Gastroesophageal sphincter (tissue), 4 donors: ENCODE measurements at regions not wholly inside any gene's neighbourhood (a gene's known extent, or its start where the extent isn't known, plus 50 kb on each side); places are given as distances from the start of the nearest gene placed in this dataset.

Source experiments
- ATAC-seq: fragments of 150-250 bp; one replicate; pipeline ENCODE4 v1.9.1; 2016; ENCODE audit warnings: mild to moderate bottlenecking, moderate library complexity
- H3K27ac ChIP-seq, 4 donors: fragments of 200-600 bp; sonication (generic) in 3 of 4; 1 replicate in 3 of 4; 2 replicates in 1 of 4; pipeline ENCODE4 v1.5.1; 2016 to 2019
- H3K27me3 ChIP-seq: fragments of 200-600 bp; sonication (generic); one replicate; pipeline ENCODE4 v1.5.1; 2019
- H3K36me3 ChIP-seq, 2 donors: fragments of 200-600 bp; sonication (generic); one replicate each; pipeline ENCODE4 v1.5.1; 2019; ENCODE audit warnings: control low read depth in 1 of 2
- H3K4me1 ChIP-seq, 3 donors: fragments of 200-600 bp; sonication (generic); 1 replicate in 2 of 3; 2 replicates in 1 of 3; pipeline ENCODE4 v1.5.1; 2016 to 2019; ENCODE audit warnings: control low read depth in 2 of 3
- H3K4me3 ChIP-seq, 2 donors: fragments of 200-600 bp; sonication (generic); one replicate each; pipeline ENCODE4 v1.5.1; 2019; ENCODE audit warnings: mild to moderate bottlenecking in 1 of 2, moderate library complexity in 1 of 2
- H3K9me3 ChIP-seq, 3 donors: fragments of 200-600 bp; sonication (generic); one replicate each; pipeline ENCODE4 v1.5.1; 2017 to 2019; ENCODE audit warnings: control low read depth in 2 of 3
- EP300 ChIP-seq: sonication (generic); formaldehyde crosslinking; IDR thresholded peaks from one replicate; pipeline ENCODE4 v1.6.1; 2017; ENCODE audit warnings: antibody characterized with exemption, mild to moderate bottlenecking
- POLR2A ChIP-seq, 2 donors: fragments of 450-650 bp; IDR thresholded peaks; one replicate each; pipeline ENCODE4 v1.6.1; 2017; ENCODE audit warnings: antibody characterized with exemption in 2 of 2, mild to moderate bottlenecking in 2 of 2, moderate library complexity in 1 of 2
- POLR2AphosphoS5 ChIP-seq: sonication (generic); formaldehyde crosslinking; IDR thresholded peaks from one replicate; pipeline ENCODE4 v1.6.1; 2017; ENCODE audit warnings: antibody characterized with exemption
- WGBS, 2 donors: methylation state at CpG; one replicate each; pipeline ENCODE4 v1.1.5; 2018; ENCODE audit warnings: low coverage in 1 of 2; 5-methylcytosine and 5-hydroxymethylcytosine counted together
- TF ChIP-seq, protein P1 (sequence below), 4 experiments: fragments of 200-600 bp in 2 of 4; fragments of 450-650 bp in 2 of 4; sonication (generic) in 1 of 4; IDR thresholded peaks; one replicate each; pipeline ENCODE4 v1.5.1; 2017 to 2019; ENCODE audit warnings: antibody characterized with exemption in 4 of 4, mild to moderate bottlenecking in 2 of 4, moderate library complexity in 2 of 4

DNA sequence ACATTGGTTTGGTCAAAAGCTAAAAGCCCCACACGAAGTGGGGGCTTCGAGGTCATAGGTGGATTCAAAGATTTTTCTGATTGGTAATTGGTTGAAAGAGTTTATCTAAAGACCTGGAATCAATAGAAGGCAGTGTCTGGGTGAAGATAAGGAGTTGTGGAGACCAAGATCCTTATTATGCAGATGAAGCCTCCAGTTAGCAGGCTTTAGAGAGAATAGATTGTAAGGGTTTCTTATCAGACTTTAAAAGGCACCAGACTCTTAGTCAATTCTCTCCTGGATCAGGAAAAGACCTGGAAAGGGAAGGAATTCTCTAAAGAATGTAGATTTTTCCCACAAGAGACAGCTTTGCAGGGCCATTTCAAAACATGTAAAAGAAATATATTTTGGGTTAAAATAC, 260.2 kb downstream of the PHF14 start:
- no peak overlapping the region for H3K4me3 ChIP-seq
- no peaks in the 10 kb centered on the region for H3K27me3 ChIP-seq
- H3K4me1 ChIP-seq: peaks cover 0 to 36% (median 0%) of the 10 kb centered on the region in 3 donors
- no peak for TF ChIP-seq POLR2A (IDR thresholded peaks at IDR 0.05)
- TF ChIP-seq, protein P1, sequence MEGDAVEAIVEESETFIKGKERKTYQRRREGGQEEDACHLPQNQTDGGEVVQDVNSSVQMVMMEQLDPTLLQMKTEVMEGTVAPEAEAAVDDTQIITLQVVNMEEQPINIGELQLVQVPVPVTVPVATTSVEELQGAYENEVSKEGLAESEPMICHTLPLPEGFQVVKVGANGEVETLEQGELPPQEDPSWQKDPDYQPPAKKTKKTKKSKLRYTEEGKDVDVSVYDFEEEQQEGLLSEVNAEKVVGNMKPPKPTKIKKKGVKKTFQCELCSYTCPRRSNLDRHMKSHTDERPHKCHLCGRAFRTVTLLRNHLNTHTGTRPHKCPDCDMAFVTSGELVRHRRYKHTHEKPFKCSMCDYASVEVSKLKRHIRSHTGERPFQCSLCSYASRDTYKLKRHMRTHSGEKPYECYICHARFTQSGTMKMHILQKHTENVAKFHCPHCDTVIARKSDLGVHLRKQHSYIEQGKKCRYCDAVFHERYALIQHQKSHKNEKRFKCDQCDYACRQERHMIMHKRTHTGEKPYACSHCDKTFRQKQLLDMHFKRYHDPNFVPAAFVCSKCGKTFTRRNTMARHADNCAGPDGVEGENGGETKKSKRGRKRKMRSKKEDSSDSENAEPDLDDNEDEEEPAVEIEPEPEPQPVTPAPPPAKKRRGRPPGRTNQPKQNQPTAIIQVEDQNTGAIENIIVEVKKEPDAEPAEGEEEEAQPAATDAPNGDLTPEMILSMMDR (IDR thresholded peaks at IDR 0.05): no peak
- no peak for TF ChIP-seq POLR2AphosphoS5
- no peak for TF ChIP-seq EP300
- H3K9me3 ChIP-seq: no peaks in the 10 kb centered on the region
- 75 to 100% methylated on average over 2 of the region's 2 CpGs for WGBS, 2 donors
- no peak for ATAC-seq
- no peak overlapping the region for H3K27ac ChIP-seq
- H3K36me3 ChIP-seq: no peaks in the 10 kb centered on the region

- H3K27me3 ChIP-seq: no peaks in the 10 kb centered on the region
- no peak overlapping the region for H3K27ac ChIP-seq
- H3K9me3 ChIP-seq: no peaks in the 10 kb centered on the region
- no peaks in the 10 kb centered on the region for H3K36me3 ChIP-seq
- WGBS, 2 donors: 87 to 100% methylated on average over 2 to 8 of the region's 8 CpGs
- no peak overlapping the region for H3K4me3 ChIP-seq
- no peak for TF ChIP-seq POLR2AphosphoS5
- no peak for TF ChIP-seq POLR2A (IDR thresholded peaks at IDR 0.05)
- TF ChIP-seq, protein P1 (IDR thresholded peaks at IDR 0.05): no peak
- TF ChIP-seq EP300: no peak
- peaks cover 0 to 20% (median 0%) of the 10 kb centered on the region in 3 donors for H3K4me1 ChIP-seq
- ATAC-seq: no peak
Measured at GRCh38 chr7:11235491-11235890, 261.8 kb downstream of the PHF14 start.

GRCh38 chr7:11236680-11237079, 263.0 kb downstream of the PHF14 start:
- WGBS, 2 donors: 20 to 21% methylated on average over 3 of the region's 3 CpGs
- H3K36me3 ChIP-seq: no peaks in the 10 kb centered on the region

GRCh38 chr7:11237742-11238141, 264.1 kb downstream of the PHF14 start:
- Histone ChIP-seq H3K27ac (no peak overlapping the region), H3K27me3 (no peaks in the 10 kb centered on the region), H3K9me3 (no peaks in the 10 kb centered on the region), H3K36me3 (no peaks in the 10 kb centered on the region), H3K4me3 (peak overlapping the region in 1 of 2 donors; percentile 30), H3K4me1 (peaks cover 0 to 11% (median 0%) of the 10 kb centered on the region in 3 donors)
- TF ChIP-seq EP300 (no peak), POLR2A (IDR thresholded peaks at IDR 0.05) (no peak)
- 65% methylated on average over 2 of the region's 7 CpGs; no CpG with 5 or more reads in 1 of the 2 donors for WGBS, 2 donors
- no peak for ATAC-seq

More at GRCh38 chr7:11236680-11237079, 263.0 kb downstream of the PHF14 start:
- H3K4me3 ChIP-seq: no peak overlapping the region
- H3K9me3 ChIP-seq: no peaks in the 10 kb centered on the region
- H3K27me3 ChIP-seq: no peaks in the 10 kb centered on the region
- H3K27ac ChIP-seq: no peak overlapping the region
- no peak for ATAC-seq
- H3K4me1 ChIP-seq: peaks cover 0 to 11% (median 0%) of the 10 kb centered on the region in 3 donors
- TF ChIP-seq EP300: no peak
- no peak for TF ChIP-seq POLR2AphosphoS5
- TF ChIP-seq POLR2A (IDR thresholded peaks at IDR 0.05): no peak
- TF ChIP-seq, protein P1 (IDR thresholded peaks at IDR 0.05): no peak

DNA sequence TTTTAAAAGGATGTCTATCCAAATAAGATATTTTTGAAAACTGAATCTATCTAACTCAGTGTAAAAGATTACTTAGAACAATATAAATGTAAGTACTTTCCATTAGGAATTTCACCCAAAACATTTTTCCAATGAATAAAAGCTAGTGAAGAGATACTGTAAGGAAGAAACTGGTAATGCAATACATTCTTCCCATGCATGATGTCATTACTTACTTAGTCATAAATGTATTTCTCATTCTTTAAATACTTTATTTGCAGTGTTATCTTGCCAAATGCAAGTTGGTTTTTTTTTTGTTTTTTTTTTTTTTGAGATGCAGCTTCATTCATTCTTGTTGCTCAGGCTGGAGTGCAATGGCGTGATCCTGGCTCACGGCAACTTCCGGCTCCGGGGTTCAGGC, 265.6 kb downstream of the PHF14 start:
- no peak for ATAC-seq
- Histone ChIP-seq H3K4me3 (no peak overlapping the region), H3K27ac (no peak overlapping the region), H3K36me3 (no peaks in the 10 kb centered on the region), H3K9me3 (no peaks in the 10 kb centered on the region), H3K4me1 (peaks cover 0 to 11% (median 0%) of the 10 kb centered on the region in 3 donors), H3K27me3 (no peaks in the 10 kb centered on the region)
- whole genome bisulfite sequencing, 2 donors: 82% methylated on average over 4 of the region's 4 CpGs; no CpG with 5 or more reads in 1 of the 2 donors
- TF ChIP-seq POLR2AphosphoS5 (no peak), POLR2A (IDR thresholded peaks at IDR 0.05) (no peak), EP300 (no peak)
- TF ChIP-seq, protein P1 (IDR thresholded peaks at IDR 0.05): no peak
